Small intestine (tissue), 7 donors: ENCODE measurements at regions not wholly inside any gene's neighbourhood (a gene's known extent, or its start where the extent isn't known, plus 50 kb on each side); places are given as distances from the start of the nearest gene placed in this dataset.
A peak's percentile ranks its signal among the peaks of the same experiment; 100 is the strongest.

Experiments
- DNase-seq, 2 donors: peaks; one replicate each; pipeline versions ENCODE4 v3.0.0 to v3.0.0-alpha.2; 2013
- FAIRE-seq: peaks from 2 replicates; lab custom pipeline; 2012; peaks lifted over from hg19 to GRCh38; lab: Jason Lieb, UNC
- H3K27ac ChIP-seq, 3 donors: one replicate each; pipeline ENCODE4 v1.5.1; 2013; ENCODE audit warnings: low read length in 2 of 3, mild to moderate bottlenecking in 2 of 3, control low read depth in 1 of 3, inconsistent platforms in 1 of 3, low read depth in 1 of 3, moderate library complexity in 1 of 3
- H3K27me3 ChIP-seq, 3 donors: one replicate each; pipeline ENCODE4 v1.6.1; 2013; ENCODE audit warnings: low read length in 3 of 3, inconsistent platforms in 1 of 3; ENCODE audit not compliant: control insufficient read depth in 3 of 3, insufficient read depth in 3 of 3
- H3K36me3 ChIP-seq, 3 donors: one replicate each; pipeline ENCODE4 v1.6.1; 2013; ENCODE audit warnings: low read length in 3 of 3, inconsistent platforms in 1 of 3, low read depth in 1 of 3, mild to moderate bottlenecking in 1 of 3, moderate library complexity in 1 of 3; ENCODE audit not compliant: control insufficient read depth in 3 of 3, insufficient read depth in 2 of 3
- H3K4me1 ChIP-seq, 3 donors: one replicate each; pipeline ENCODE4 v1.6.1; 2013; ENCODE audit warnings: low read length in 2 of 3, inconsistent platforms in 1 of 3, low read depth in 1 of 3, mild to moderate bottlenecking in 1 of 3, moderate library complexity in 1 of 3; ENCODE audit not compliant: control insufficient read depth in 3 of 3, insufficient read depth in 2 of 3
- H3K4me3 ChIP-seq, 3 donors: one replicate each; pipeline ENCODE4 v1.5.1; 2013; ENCODE audit warnings: low read length in 3 of 3, control low read depth in 1 of 3, inconsistent platforms in 1 of 3, low read depth in 1 of 3, mild to moderate bottlenecking in 1 of 3, moderate library complexity in 1 of 3
- H3K9me3 ChIP-seq, 2 donors: one replicate each; pipeline ENCODE4 v1.6.1; 2013; ENCODE audit warnings: low read depth in 1 of 2, low read length in 1 of 2; ENCODE audit not compliant: control insufficient read depth in 2 of 2, insufficient read depth in 1 of 2
- WGBS, 3 donors: extraction: QIAGEN DNeasy Blood & Tissue Kit; methylation state at CpG; one replicate each; pipeline ENCODE4 v1.1.7; 2013; 5-methylcytosine and 5-hydroxymethylcytosine counted together
- donor health status: healthy with polysubstance abuse.
- donor health status: control.
- donor health status: control.
- donor health status: Bipolar disorder and iron deficiency.
- donor health status: healthy.

GRCh38 chr9:72471096-72471495, 50.3 kb upstream of the TMC1 start:
- WGBS, 3 donors: 87 to 95% (median 89%) methylated on average over 2 of the region's 2 CpGs
- no peaks in the 10 kb centered on the region for H3K9me3 ChIP-seq
- no peaks in the 10 kb centered on the region for H3K27me3 ChIP-seq
- DNase-seq (no peak), FAIRE-seq (no peak)
- no peak overlapping the region for H3K27ac ChIP-seq
- no peak overlapping the region for H3K4me3 ChIP-seq
- H3K4me1 ChIP-seq: peaks cover 0 to 17% (median 9%) of the 10 kb centered on the region in 3 donors
- no peaks in the 10 kb centered on the region for H3K36me3 ChIP-seq

DNA sequence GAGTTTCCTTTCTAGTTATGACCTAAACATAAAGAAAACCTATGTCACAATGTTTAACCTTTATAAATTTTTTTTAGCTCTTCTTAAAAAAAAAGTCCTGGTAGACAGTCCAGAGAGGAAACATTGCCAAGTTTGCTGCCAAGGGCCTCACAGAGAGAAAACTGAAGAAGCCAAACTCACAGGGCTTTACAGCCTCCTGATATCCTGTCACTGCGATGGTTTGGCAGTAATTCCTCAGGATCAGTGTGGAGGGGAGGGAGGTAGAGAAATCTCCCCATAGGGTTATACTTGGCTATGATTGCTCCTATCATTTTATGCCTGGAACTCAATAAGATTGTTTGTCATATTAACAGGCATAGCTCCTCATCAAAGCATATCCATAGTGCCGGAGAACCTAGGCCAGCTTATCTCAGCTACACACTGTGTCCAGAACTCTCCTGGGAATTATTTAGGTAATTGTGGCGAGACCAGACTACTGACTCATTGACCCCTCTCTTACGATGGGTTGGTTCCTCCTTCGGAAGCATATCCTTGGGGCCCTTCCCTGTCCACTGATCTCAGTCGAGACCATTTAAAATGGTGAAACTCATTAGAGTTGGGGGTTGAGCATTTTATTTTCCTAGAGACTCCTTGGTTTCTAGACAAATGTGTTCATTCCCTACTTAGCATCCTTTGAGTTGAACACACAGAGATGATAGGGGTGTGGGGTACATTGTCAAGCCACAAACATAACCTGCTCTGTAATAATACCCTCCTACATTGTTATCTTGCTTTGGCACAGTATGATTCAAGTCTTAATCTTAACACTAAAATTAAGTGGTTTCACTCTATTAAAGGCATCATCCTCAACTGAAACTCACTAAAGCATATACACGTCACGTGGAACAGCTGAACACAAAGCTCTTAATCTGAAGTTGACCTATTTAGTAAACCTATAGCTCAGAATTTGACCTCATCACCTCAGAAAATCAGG, 53.4 kb upstream of the TMC1 start:
- no peak overlapping the region for H3K4me3 ChIP-seq
- DNase-seq (no peak), FAIRE-seq (no peak)
- H3K4me1 ChIP-seq: peaks cover 0 to 2% (median under 1%) of the 10 kb centered on the region in 3 donors
- 90 to 92% (median 91%) methylated on average over 8 of the region's 8 CpGs for WGBS, 3 donors
- H3K9me3 ChIP-seq: no peaks in the 10 kb centered on the region
- H3K36me3 ChIP-seq: no peaks in the 10 kb centered on the region
- no peaks in the 10 kb centered on the region for H3K27me3 ChIP-seq
- H3K27ac ChIP-seq: no peak overlapping the region

- DNase-seq (no peak), FAIRE-seq (no peak)
- no peaks in the 10 kb centered on the region for H3K9me3 ChIP-seq
- WGBS, 3 donors: 85 to 96% (median 86%) methylated on average over 3 of the region's 3 CpGs
- H3K27me3 ChIP-seq: no peaks in the 10 kb centered on the region
- H3K4me1 ChIP-seq: peaks cover 0 to 5% (median 0%) of the 10 kb centered on the region in 3 donors
- no peak overlapping the region for H3K27ac ChIP-seq
- H3K36me3 ChIP-seq: no peaks in the 10 kb centered on the region
- no peak overlapping the region for H3K4me3 ChIP-seq
These were observed 55.8 kb upstream of the TMC1 start for GRCh38 chr9:72465593-72465984.

- H3K4me3 ChIP-seq: no peak overlapping the region
These were observed 56.4 kb upstream of the TMC1 start for GRCh38 chr9:72464857-72465592.

GRCh38 chr9:72462340-72462739, 59.1 kb upstream of the TMC1 start:
- Histone ChIP-seq H3K27me3 (no peaks in the 10 kb centered on the region), H3K9me3 (no peaks in the 10 kb centered on the region), H3K4me1 (peaks cover 0 to 16% (median 0%) of the 10 kb centered on the region in 3 donors), H3K27ac (no peak overlapping the region), H3K4me3 (no peak overlapping the region), H3K36me3 (no peaks in the 10 kb centered on the region)
- FAIRE-seq (no peak), DNase-seq (no peak)
- WGBS, 3 donors: 49 to 61% (median 55%) methylated on average over 2 of the region's 2 CpGs

More at GRCh38 chr9:72464857-72465592, 56.4 kb upstream of the TMC1 start:
- 53 to 72% (median 68%) methylated on average over 9 of the region's 9 CpGs for WGBS, 3 donors
- Histone ChIP-seq H3K4me1 (peaks cover 0 to 10% (median 0%) of the 10 kb centered on the region in 3 donors), H3K27me3 (no peaks in the 10 kb centered on the region), H3K9me3 (no peaks in the 10 kb centered on the region), H3K27ac (no peak overlapping the region), H3K36me3 (no peaks in the 10 kb centered on the region)
- DNase-seq (no peak), FAIRE-seq (no peak)

DNA sequence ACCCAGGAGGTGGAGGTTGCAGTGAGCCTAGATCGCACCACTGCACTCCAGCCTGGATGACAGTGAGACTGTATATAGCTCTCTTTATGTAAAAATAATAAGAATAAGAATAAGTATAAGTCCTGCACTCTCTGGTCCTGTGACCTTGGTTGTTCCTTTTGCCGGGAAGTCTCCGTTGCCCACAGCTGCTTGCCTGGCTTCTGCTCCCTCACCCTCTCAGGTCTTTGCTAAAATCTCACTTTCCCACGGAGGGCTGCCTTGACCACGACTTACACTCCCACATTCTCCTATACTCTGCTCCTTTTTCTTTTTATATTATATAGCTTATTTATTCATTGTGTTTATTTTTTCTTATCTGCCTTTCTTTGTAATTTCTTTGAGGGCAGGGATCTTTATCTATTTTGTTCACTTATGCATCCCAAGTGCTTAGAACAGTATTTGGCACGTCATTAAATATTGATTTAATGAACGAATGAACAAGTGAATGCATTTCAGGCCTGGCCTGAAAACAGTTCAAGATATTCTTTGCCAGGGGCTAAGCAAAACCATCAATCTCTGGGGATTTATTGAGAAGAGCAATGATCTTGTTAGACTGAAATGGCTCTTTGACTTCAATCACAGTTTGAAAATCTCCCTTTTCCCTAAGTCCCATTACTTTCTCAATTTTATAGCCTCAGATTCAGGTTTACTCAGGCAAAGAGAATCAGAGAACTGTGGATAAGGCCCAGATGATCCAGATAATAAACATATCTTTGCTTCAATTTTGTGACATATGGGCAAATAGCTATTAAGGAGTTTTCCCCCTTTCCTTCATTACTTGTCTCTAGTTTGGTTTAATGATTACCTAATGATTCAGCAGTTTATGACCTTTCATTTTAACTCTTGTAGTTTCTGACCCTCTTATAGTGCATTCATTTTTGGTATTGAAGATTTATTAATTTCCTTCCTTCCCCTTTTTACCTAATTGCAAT, 60.8 kb upstream of the TMC1 start:
- DNase-seq (peak in 1 of 2 donors; percentile 50), FAIRE-seq (no peak)
- no peaks in the 10 kb centered on the region for H3K9me3 ChIP-seq
- no peak overlapping the region for H3K4me3 ChIP-seq
- peak overlapping the region in 2 of 3 donors; percentile 11 to 62 for H3K27ac ChIP-seq
- no peaks in the 10 kb centered on the region for H3K36me3 ChIP-seq
- peaks cover 0 to 16% (median 0%) of the 10 kb centered on the region in 3 donors for H3K4me1 ChIP-seq
- H3K27me3 ChIP-seq: no peaks in the 10 kb centered on the region
- 32 to 69% (median 50%) methylated on average over 7 of the region's 7 CpGs for WGBS, 3 donors

DNA sequence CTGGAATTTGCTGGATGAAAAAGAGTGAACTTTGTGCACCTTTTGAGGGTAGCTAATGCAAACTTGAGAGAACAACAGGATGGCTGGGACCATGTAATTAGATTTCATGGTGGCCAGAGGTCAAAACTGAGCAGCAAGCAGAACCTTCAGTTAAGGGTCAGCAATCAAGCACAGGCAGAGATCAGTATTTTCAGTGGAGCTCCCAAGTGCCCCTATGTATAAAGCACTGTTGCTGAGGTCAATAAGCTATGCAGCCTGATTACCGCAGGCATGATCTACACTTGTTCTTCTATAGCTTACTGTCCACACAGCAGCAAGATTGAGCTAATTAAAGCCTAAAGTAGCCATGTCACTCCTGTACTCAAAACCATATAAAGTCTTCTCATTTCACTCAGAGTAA, 62.1 kb upstream of the TMC1 start:
- no peak for FAIRE-seq
- H3K27ac ChIP-seq: no peak overlapping the region
- H3K4me1 ChIP-seq: peaks cover 0 to 25% (median 0%) of the 10 kb centered on the region in 3 donors
- no peak overlapping the region for H3K4me3 ChIP-seq
- no peaks in the 10 kb centered on the region for H3K9me3 ChIP-seq
- no peaks in the 10 kb centered on the region for H3K36me3 ChIP-seq
- 82 to 96% (median 93%) methylated on average over 1 of the region's 1 CpG for WGBS, 3 donors
- no peak for DNase-seq
- no peaks in the 10 kb centered on the region for H3K27me3 ChIP-seq
